Panc1 (cell line): ENCODE measurements at regions not wholly inside any gene's neighbourhood (a gene's known extent, or its start where the extent isn't known, plus 50 kb on each side); places are given as distances from the start of the nearest gene placed in this dataset.

Experiments
- ATAC-seq: fragments of 200-7000 bp; cut with Tn5 transposase; 2 replicates; pipeline ENCODE4 v1.9.1; 2020; ENCODE audit warnings: mild to moderate bottlenecking, moderate library complexity
- BruUV-seq: library from RNA; stranded (reverse); fragments of 400-500 nt; replicated peaks from 2 replicates; lab custom pipeline; 2021; lab: Mats Ljungman, UMichigan
- CTCF ChIA-PET: fragments of 300-600 bp; sonication (Branson Sonifier 250); formaldehyde crosslinking; loops from one replicate; lab custom pipeline; 2022; ENCODE audit warnings: antibody characterized with exemption; lab: Charles Lee
- POLR2A ChIA-PET: fragments of 300-600 bp; sonication (Branson Sonifier 250); formaldehyde crosslinking; loops from one replicate; lab custom pipeline; 2022; ENCODE audit warnings: antibody characterized with exemption; lab: Charles Lee
- DNase-seq: peaks from one replicate; pipeline ENCODE4 v3.0.0-alpha.2; 2010; ENCODE audit warnings: low read depth, low spot score
- H3K27ac ChIP-seq: 2 replicates; pipeline ENCODE4 v1.5.1; 2011; ENCODE audit warnings: mild to moderate bottlenecking, low read length, inconsistent platforms
- H3K27me3 ChIP-seq: fragments of 200-500 bp; sonication (Bioruptor generic); 2 replicates; pipeline ENCODE4 v1.6.0; 2014; ENCODE audit warnings: low read length, inconsistent platforms; ENCODE audit not compliant: control insufficient read depth, insufficient read depth
- H3K36me3 ChIP-seq: fragments of 200-500 bp; sonication (Bioruptor generic); 2 replicates; pipeline ENCODE4 v1.5.1; 2014; ENCODE audit warnings: inconsistent platforms, mild to moderate bottlenecking, low read length, moderate library complexity; ENCODE audit not compliant: control insufficient read depth, insufficient read depth
- H3K4me1 ChIP-seq: 2 replicates; pipeline ENCODE4 v1.5.1; 2011; ENCODE audit warnings: inconsistent platforms, mild to moderate bottlenecking, low read length, moderate library complexity; ENCODE audit not compliant: control insufficient read depth, insufficient read depth
- H3K4me3 ChIP-seq, 2 experiments: 2 replicates each; pipeline ENCODE4 v1.5.1; 2011 to 2012; ENCODE audit warnings: low read depth in 2 of 2, low read length in 2 of 2, mild to moderate bottlenecking in 2 of 2, inconsistent platforms in 1 of 2, moderate library complexity in 1 of 2
- H3K9me3 ChIP-seq: fragments of 200-500 bp; sonication (Bioruptor generic); 2 replicates; pipeline ENCODE4 v1.5.1; 2014; ENCODE audit warnings: low read depth, mild to moderate bottlenecking, inconsistent platforms, low read length, moderate library complexity; ENCODE audit not compliant: control insufficient read depth, insufficient read depth
- CTCF ChIP-seq: fragments of 450-650 bp; IDR thresholded peaks from 2 replicates; pipeline ENCODE4 v1.5.1; 2017; ENCODE audit warnings: mild to moderate bottlenecking
- POLR2AphosphoS5 ChIP-seq: IDR thresholded peaks from 2 replicates; pipeline ENCODE4 v1.6.1; 2012; ENCODE audit warnings: mild to moderate bottlenecking, low read depth, low read length, moderate library complexity
- SIN3A ChIP-seq: IDR thresholded peaks from 2 replicates; pipeline ENCODE4 v1.6.1; 2012; ENCODE audit warnings: low read depth, mild to moderate bottlenecking, low read length, moderate library complexity, borderline replicate concordance; ENCODE audit not compliant: insufficient read depth
- TCF7L2 ChIP-seq: IDR thresholded peaks from 2 replicates; pipeline ENCODE4 v1.6.1; 2011; ENCODE audit warnings: mild to moderate bottlenecking, low read depth, low read length, inconsistent platforms
- in situ Hi-C: cut with HindIII; loops from 2 replicates; pipeline ENCODE4 v1.10.0; 2016; ENCODE audit warnings: low sequenced_read_pairs, low pct_unique_long_range_greater_than_20kb
- intact Hi-C: fragments of 100-400 bp; cut with micrococcal nuclease; formaldehyde crosslinking; loops from one replicate; pipeline ENCODE4 v1.10.0; 2022; ENCODE audit not compliant: unreplicated experiment
- TF ChIP-seq, protein P1 (sequence below), 2 experiments: IDR thresholded peaks; 2 replicates each; pipeline ENCODE4 v1.6.1; 2011 to 2012; ENCODE audit warnings: low read depth in 2 of 2, control low read depth in 1 of 2, low read length in 1 of 2, mild to moderate bottlenecking in 1 of 2, moderate library complexity in 1 of 2; ENCODE audit not compliant: insufficient read depth in 1 of 2

DNA sequence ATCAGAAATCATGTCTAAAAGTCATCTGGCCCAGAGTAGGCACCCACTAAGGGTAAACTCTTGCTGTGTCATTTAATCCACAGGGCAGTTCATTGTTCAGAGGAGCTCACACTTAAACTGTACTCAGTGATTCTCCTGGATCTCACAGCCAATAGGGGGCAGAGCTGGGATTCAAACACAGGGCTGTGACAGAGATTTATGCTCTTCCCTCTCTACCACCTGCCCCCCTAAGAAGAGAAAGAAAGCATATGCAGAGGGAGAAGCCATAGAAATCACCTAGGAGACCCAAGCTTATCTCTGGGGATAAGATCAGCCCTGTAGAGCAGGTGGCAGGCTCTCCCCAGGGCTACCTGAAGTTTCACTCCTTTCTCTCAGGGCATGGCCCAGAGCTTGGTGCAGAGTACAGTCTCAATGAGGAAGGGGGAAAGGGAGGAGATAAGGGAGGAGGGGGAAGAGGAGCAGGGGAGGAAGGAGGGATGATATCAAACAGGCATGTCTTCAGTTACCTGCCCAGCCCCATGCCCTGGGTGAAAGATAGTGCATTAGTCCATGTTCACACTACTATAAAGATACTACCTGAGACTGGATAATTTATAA is 51.8 kb upstream of the ADPGK start:
- in situ Hi-C loops (no loop called here), intact Hi-C loops (no loop called here)
- H3K27ac ChIP-seq, result no peak overlapping the region
- H3K4me1 ChIP-seq, result no peaks in the 10 kb centered on the region
- ChIA-PET CTCF (interaction anchor here (0.6 kb wide), 1 partner anchor 154 kb away, joined by 10 read pairs; no protein-coding TSS in a partner anchor), POLR2A (no interaction called here)
- ATAC-seq (no peak), DNase-seq (no peak)
- no peak for TF ChIP-seq SIN3A
- TF ChIP-seq POLR2AphosphoS5, result no peak
- no peak for TF ChIP-seq TCF7L2
- peak; percentile 46 for TF ChIP-seq CTCF
- TF ChIP-seq, protein P1, sequence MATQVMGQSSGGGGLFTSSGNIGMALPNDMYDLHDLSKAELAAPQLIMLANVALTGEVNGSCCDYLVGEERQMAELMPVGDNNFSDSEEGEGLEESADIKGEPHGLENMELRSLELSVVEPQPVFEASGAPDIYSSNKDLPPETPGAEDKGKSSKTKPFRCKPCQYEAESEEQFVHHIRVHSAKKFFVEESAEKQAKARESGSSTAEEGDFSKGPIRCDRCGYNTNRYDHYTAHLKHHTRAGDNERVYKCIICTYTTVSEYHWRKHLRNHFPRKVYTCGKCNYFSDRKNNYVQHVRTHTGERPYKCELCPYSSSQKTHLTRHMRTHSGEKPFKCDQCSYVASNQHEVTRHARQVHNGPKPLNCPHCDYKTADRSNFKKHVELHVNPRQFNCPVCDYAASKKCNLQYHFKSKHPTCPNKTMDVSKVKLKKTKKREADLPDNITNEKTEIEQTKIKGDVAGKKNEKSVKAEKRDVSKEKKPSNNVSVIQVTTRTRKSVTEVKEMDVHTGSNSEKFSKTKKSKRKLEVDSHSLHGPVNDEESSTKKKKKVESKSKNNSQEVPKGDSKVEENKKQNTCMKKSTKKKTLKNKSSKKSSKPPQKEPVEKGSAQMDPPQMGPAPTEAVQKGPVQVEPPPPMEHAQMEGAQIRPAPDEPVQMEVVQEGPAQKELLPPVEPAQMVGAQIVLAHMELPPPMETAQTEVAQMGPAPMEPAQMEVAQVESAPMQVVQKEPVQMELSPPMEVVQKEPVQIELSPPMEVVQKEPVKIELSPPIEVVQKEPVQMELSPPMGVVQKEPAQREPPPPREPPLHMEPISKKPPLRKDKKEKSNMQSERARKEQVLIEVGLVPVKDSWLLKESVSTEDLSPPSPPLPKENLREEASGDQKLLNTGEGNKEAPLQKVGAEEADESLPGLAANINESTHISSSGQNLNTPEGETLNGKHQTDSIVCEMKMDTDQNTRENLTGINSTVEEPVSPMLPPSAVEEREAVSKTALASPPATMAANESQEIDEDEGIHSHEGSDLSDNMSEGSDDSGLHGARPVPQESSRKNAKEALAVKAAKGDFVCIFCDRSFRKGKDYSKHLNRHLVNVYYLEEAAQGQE (IDR thresholded peaks at IDR 0.05; ENCODE audit: insufficient read depth in 1 of 2, low read depth in 2 of 2, low read length in 1 of 2), result no peak
- no peaks in the 10 kb centered on the region for H3K9me3 ChIP-seq
- peaks cover 16% of the 10 kb centered on the region; the same call in 1 of the 2 replicates for H3K27me3 ChIP-seq
- H3K4me3 ChIP-seq, result no peak overlapping the region
- H3K36me3 ChIP-seq, result no peaks in the 10 kb centered on the region
- BruUV-seq, result no TSS peak

GRCh38 chr15:72833561-72833960 is 50.0 kb upstream of the ADPGK start:
- no peak for ATAC-seq
- CTCF ChIA-PET, result no interaction called here
- no TSS peak for BruUV-seq
- no peak overlapping the region for H3K27ac ChIP-seq
- H3K27me3 ChIP-seq, result peaks cover 16% of the 10 kb centered on the region; the same call in 1 of the 2 replicates
- H3K4me3 ChIP-seq, result no peak overlapping the region
- H3K9me3 ChIP-seq, result no peaks in the 10 kb centered on the region
- H3K4me1 ChIP-seq, result no peaks in the 10 kb centered on the region
- in situ Hi-C loops, result no loop called here
- H3K36me3 ChIP-seq, result no peaks in the 10 kb centered on the region
- POLR2A ChIA-PET, result no interaction called here
- intact Hi-C loops, result no loop called here
- DNase-seq, result no peak
- TF ChIP-seq CTCF (no peak), SIN3A (no peak), POLR2AphosphoS5 (no peak), TCF7L2 (no peak)
- TF ChIP-seq, protein P1 (IDR thresholded peaks at IDR 0.05; ENCODE audit: insufficient read depth in 1 of 2, low read depth in 2 of 2, low read length in 1 of 2), result no peak
